Loucy (cell line): ENCODE measurements at regions not wholly inside any gene's neighbourhood (a gene's known extent, or its start where the extent isn't known, plus 50 kb on each side); places are given as distances from the start of the nearest gene placed in this dataset.

Source experiments
- H2AFZ ChIP-seq: fragments of 200-600 bp; sonication (generic); 2 replicates; pipeline ENCODE4 v1.6.0; 2016; ENCODE audit warnings: antibody characterized with exemption, mild to moderate bottlenecking, low read length, moderate library complexity
- H3F3A ChIP-seq: fragments of 200-600 bp; 2 replicates; pipeline ENCODE4 v1.6.0; 2016; ENCODE audit warnings: antibody characterized with exemption, low read depth, mild to moderate bottlenecking
- H3K27me3 ChIP-seq: fragments of 200-600 bp; sonication (generic); 2 replicates; pipeline ENCODE4 v1.6.1; 2014; ENCODE audit warnings: low read length, mild to moderate bottlenecking; ENCODE audit not compliant: insufficient read depth, poor library complexity, severe bottlenecking
- H3K36me3 ChIP-seq: fragments of 200-600 bp; sonication (generic); 2 replicates; pipeline ENCODE4 v1.6.1; 2016; ENCODE audit warnings: low read length; ENCODE audit not compliant: insufficient read depth
- H3K4me1 ChIP-seq: fragments of 200-600 bp; sonication (generic); 2 replicates; pipeline ENCODE4 v1.5.1; 2014; ENCODE audit warnings: low read length, mild to moderate bottlenecking; ENCODE audit not compliant: insufficient read depth, poor library complexity, severe bottlenecking
- H3K4me2 ChIP-seq: fragments of 200-600 bp; sonication (generic); 2 replicates; pipeline ENCODE4 v1.6.0; 2014; ENCODE audit warnings: antibody characterized with exemption, low read length, low read depth, mild to moderate bottlenecking; ENCODE audit not compliant: poor library complexity, severe bottlenecking
- H3K4me3 ChIP-seq: fragments of 200-600 bp; sonication (generic); 2 replicates; pipeline ENCODE4 v1.5.1; 2014; ENCODE audit warnings: low read length, mild to moderate bottlenecking, mixed read lengths; ENCODE audit not compliant: poor library complexity, severe bottlenecking
- H3K79me2 ChIP-seq: fragments of 200-600 bp; sonication (generic); 2 replicates; pipeline ENCODE4 v1.6.1; 2014; ENCODE audit warnings: low read length; ENCODE audit not compliant: insufficient read depth
- H3K9ac ChIP-seq: fragments of 200-600 bp; sonication (generic); 2 replicates; pipeline ENCODE4 v1.6.0; 2014; ENCODE audit warnings: mild to moderate bottlenecking, low read depth, low read length, moderate library complexity; ENCODE audit not compliant: poor library complexity, severe bottlenecking
- H3K9me2 ChIP-seq: fragments of 200-600 bp; sonication (generic); replicated peaks from 2 replicates; pipeline ENCODE4 v1.6.1; 2016; ENCODE audit warnings: low read depth, low read length, mixed read lengths
- H3K9me3 ChIP-seq: fragments of 200-600 bp; sonication (generic); 2 replicates; pipeline ENCODE4 v1.6.1; 2014; ENCODE audit warnings: mild to moderate bottlenecking, antibody characterized with exemption, low read length, low read depth; ENCODE audit not compliant: insufficient read depth
- H4K20me1 ChIP-seq: fragments of 200-600 bp; sonication (generic); 2 replicates; pipeline ENCODE4 v1.6.0; 2014; ENCODE audit warnings: antibody characterized with exemption, low read length, mild to moderate bottlenecking; ENCODE audit not compliant: insufficient read depth, poor library complexity, severe bottlenecking
- CTCF ChIP-seq: fragments of 200-600 bp; sonication (generic); conservative IDR thresholded peaks from 2 replicates; pipeline ENCODE4 v1.5.1; 2014; ENCODE audit warnings: mild to moderate bottlenecking, antibody characterized with exemption, low read length
- EZH2phosphoT487 ChIP-seq: fragments of 200-600 bp; IDR thresholded peaks from 2 replicates; pipeline ENCODE4 v1.6.1; 2018; ENCODE audit warnings: antibody characterized with exemption, mild to moderate bottlenecking, moderate library complexity, borderline replicate concordance

GRCh38 chr2:16747257-16747656 is 81.6 kb upstream of the CYRIA start:
- Histone ChIP-seq H2AFZ (no peak overlapping the region), H3K9ac (no peak overlapping the region), H3K36me3 (no peaks in the 10 kb centered on the region), H4K20me1 (no peaks in the 10 kb centered on the region), H3K4me2 (no peak overlapping the region), H3K27me3 (no peaks in the 10 kb centered on the region), H3K9me3 (no peaks in the 10 kb centered on the region), H3K4me1 (no peaks in the 10 kb centered on the region), H3K4me3 (no peak overlapping the region), H3K9me2 (no peaks in the 10 kb centered on the region), H3F3A (no peaks in the 10 kb centered on the region), H3K79me2 (no peaks in the 10 kb centered on the region)
- TF ChIP-seq CTCF (no peak), EZH2phosphoT487 (no peak)

GRCh38 chr2:16746833-16747232 is 81.2 kb upstream of the CYRIA start:
- Histone ChIP-seq H3F3A (no peaks in the 10 kb centered on the region), H3K4me1 (no peaks in the 10 kb centered on the region), H3K9me3 (no peaks in the 10 kb centered on the region), H3K4me2 (no peak overlapping the region), H3K27me3 (no peaks in the 10 kb centered on the region), H4K20me1 (no peaks in the 10 kb centered on the region), H2AFZ (no peak overlapping the region), H3K79me2 (no peaks in the 10 kb centered on the region), H3K9me2 (no peaks in the 10 kb centered on the region), H3K4me3 (no peak overlapping the region), H3K9ac (no peak overlapping the region), H3K36me3 (no peaks in the 10 kb centered on the region)
- TF ChIP-seq CTCF (no peak), EZH2phosphoT487 (no peak)

- no peak overlapping the region for H2AFZ ChIP-seq
- no peaks in the 10 kb centered on the region for H3K4me1 ChIP-seq
- no peaks in the 10 kb centered on the region for H3K36me3 ChIP-seq
- no peaks in the 10 kb centered on the region for H4K20me1 ChIP-seq
- no peak for TF ChIP-seq CTCF
- no peak for TF ChIP-seq EZH2phosphoT487
- no peak overlapping the region for H3K4me2 ChIP-seq
- no peaks in the 10 kb centered on the region for H3K9me3 ChIP-seq
- no peaks in the 10 kb centered on the region for H3K27me3 ChIP-seq
- no peaks in the 10 kb centered on the region for H3K79me2 ChIP-seq
- no peak overlapping the region for H3K9ac ChIP-seq
- H3F3A ChIP-seq = no peaks in the 10 kb centered on the region
- H3K4me3 ChIP-seq = no peak overlapping the region
- H3K9me2 ChIP-seq = no peaks in the 10 kb centered on the region
These were observed 80.7 kb upstream of the CYRIA start for GRCh38 chr2:16746329-16746728.
